Tibial nerve (tissue), 3 donors: ENCODE measurements at regions not wholly inside any gene's neighbourhood (a gene's known extent, or its start where the extent isn't known, plus 50 kb on each side); places are given as distances from the start of the nearest gene placed in this dataset.

Source experiments
- CTCF ChIP-seq, 5 experiments: fragments of 200-600 bp in 3 of 5; fragments of 450-650 bp in 2 of 5; sonication (generic) in 3 of 5; IDR thresholded peaks; one replicate each; pipeline ENCODE4 v1.5.1; 2016 to 2019; ENCODE audit warnings: antibody characterized with exemption in 5 of 5, mild to moderate bottlenecking in 3 of 5, moderate library complexity in 2 of 5
- POLR2A ChIP-seq, 2 donors: fragments of 450-650 bp; IDR thresholded peaks; one replicate each; pipeline ENCODE4 v1.6.1; 2017; ENCODE audit warnings: antibody characterized with exemption in 2 of 2, mild to moderate bottlenecking in 2 of 2, moderate library complexity in 2 of 2

DNA sequence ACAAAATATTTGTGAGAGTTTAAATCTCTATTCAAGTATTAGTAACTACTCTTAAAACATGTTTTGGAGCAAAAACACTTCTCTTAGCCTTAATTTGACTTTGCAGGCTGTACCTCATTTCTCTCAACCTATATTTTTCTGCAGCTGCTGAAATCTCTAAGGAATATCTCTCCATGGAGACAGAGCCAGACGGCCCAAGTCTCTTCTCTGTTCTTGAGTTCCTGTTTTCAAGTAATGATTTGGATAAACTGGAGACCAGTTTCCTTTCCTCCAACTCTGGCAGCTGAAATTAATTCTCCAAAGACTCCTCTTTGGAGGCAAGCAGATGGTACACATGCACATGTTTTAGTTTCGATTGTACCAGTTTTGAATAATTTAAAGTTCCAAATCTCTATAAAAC is 659.7 kb upstream of the NEGR1 start:
- no peak for TF ChIP-seq CTCF (IDR thresholded peaks at IDR 0.05)
- no peak for TF ChIP-seq POLR2A (IDR thresholded peaks at IDR 0.05)
